ENCODE measurements at regions not wholly inside any gene's neighbourhood (a gene's known extent, or its start where the extent isn't known, plus 50 kb on each side); places are given as distances from the start of the nearest gene placed in this dataset.

GRCh38 chr14:25843481-25844470, 754.1 kb downstream of the NOVA1 start (continued):
- TF ChIP-seq ZNF124 (CRISPR knock-in tag; IDR thresholded peaks at IDR 0.05) (no peak), TCF15 (CRISPR knock-in tag; IDR thresholded peaks at IDR 0.05) (no peak), NR0B1 (IDR thresholded peaks at IDR 0.05; ENCODE audit: partially characterized antibody) (no peak)

- no peak for DNase-seq (ENCODE audit: extremely low read depth in 1 of 4, low spot score in 3 of 4)
- intact Hi-C loops (cut with micrococcal nuclease): no loop called here
- Histone ChIP-seq H3K4me3 (no peak overlapping the region), H3K79me2 (ENCODE audit: control insufficient read depth, insufficient read depth, low read length) (no peaks in the 10 kb centered on the region), H3K4me1 (replicated peaks in 1 of 2; ENCODE audit: control insufficient read depth in 2 of 2, insufficient read depth in 2 of 2, low read length in 2 of 2) (no peaks in the 10 kb centered on the region), H3K27me3 (ENCODE audit: control insufficient read depth in 2 of 2, insufficient read depth in 2 of 2, low read length in 2 of 2) (no peaks in the 10 kb centered on the region), H3K9ac (ENCODE audit: insufficient read depth in 1 of 2, low read depth in 2 of 2, low read length in 2 of 2) (no peak overlapping the region), H3K4me2 (ENCODE audit: insufficient read depth, low read length) (no peak overlapping the region), H4K20me1 (replicated peaks; ENCODE audit: control insufficient read depth, insufficient read depth, low read length) (no peaks in the 10 kb centered on the region), H2AFZ (ENCODE audit: low read depth, low read length) (no peak overlapping the region), H3K36me3 (ENCODE audit: control insufficient read depth, insufficient read depth, low read length) (no peaks in the 10 kb centered on the region), H3K9me1 (ENCODE audit: control insufficient read depth, insufficient read depth, low read length) (no peaks in the 10 kb centered on the region), H3K27ac (ENCODE audit: extremely low read depth, low read depth, low read length) (no peak overlapping the region), H3K9me3 (replicated peaks; ENCODE audit: control insufficient read depth, insufficient read depth, low read depth, low read length) (no peaks in the 10 kb centered on the region)
- ChIA-PET CTCF (ENCODE audit: low intra/inter-chr PET ratio) (no interaction called here), POLR2A (no interaction called here)
- ATAC-seq: no peak
- BruUV-seq (replicated peaks): no TSS peak
- FAIRE-seq: no peak
- in situ Hi-C loops (cut with MboI): no loop called here
- no peak for TF ChIP-seq UBTF (IDR thresholded peaks at IDR 0.05; ENCODE audit: borderline replicate concordance in 1 of 2, low read depth in 2 of 2, low read length in 2 of 2)
- TF ChIP-seq ZNF324 (CRISPR knock-in tag; IDR thresholded peaks at IDR 0.05): no peak
- TF ChIP-seq HNRNPK (IDR thresholded peaks at IDR 0.05; ENCODE audit: low read depth, low read length, poor library complexity, severe bottlenecking): no peak
- TF ChIP-seq ERF (CRISPR knock-in tag; IDR thresholded peaks at IDR 0.05): no peak
- no peak for TF ChIP-seq NR2C1 (IDR thresholded peaks at IDR 0.05)
- no peak for TF ChIP-seq NR2C1 (tag; IDR thresholded peaks at IDR 0.05)
- no peak for TF ChIP-seq GATAD2B (IDR thresholded peaks at IDR 0.05; ENCODE audit: borderline replicate concordance)
- no peak for TF ChIP-seq CBX5 (IDR thresholded peaks at IDR 0.05; ENCODE audit: borderline replicate concordance, low read depth)
- TF ChIP-seq MNT (conservative IDR thresholded peaks at IDR 0.05): no peak
- no peak for TF ChIP-seq ZNF12 (CRISPR knock-in tag; IDR thresholded peaks at IDR 0.05)
- 10% methylated on average over 1 of the region's 2 CpGs for WGBS (ENCODE audit: insufficient coverage, low coverage, missing lambda C conversion rate)
These were observed 756.6 kb downstream of the NOVA1 start for GRCh38 chr14:25841226-25841625.

Data from K562 (cell line).